ENCODE measurements at regions not wholly inside any gene's neighbourhood (a gene's known extent, or its start where the extent isn't known, plus 50 kb on each side); places are given as distances from the start of the nearest gene placed in this dataset.

DNA sequence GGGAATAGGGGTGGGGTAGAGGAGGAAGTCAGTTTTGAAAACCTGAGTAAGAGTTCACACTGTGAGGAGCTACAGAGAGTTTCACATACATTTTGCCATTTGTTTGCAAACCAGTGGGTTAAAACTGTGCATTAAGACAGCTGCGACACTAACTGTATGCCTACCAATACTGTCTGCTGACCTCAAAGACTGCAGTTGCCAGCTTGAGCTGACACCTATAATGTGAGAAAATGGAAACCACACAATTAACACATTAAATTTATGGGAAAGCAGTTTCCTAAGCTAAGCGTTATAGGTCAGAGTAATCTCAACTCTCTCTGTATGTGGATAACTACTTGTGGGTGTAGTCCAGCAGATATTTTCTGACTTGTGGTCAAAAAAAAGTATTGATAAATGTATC lies 756.6 kb upstream of the GCFC2 start (continued):
- TF ChIP-seq, protein P1, sequence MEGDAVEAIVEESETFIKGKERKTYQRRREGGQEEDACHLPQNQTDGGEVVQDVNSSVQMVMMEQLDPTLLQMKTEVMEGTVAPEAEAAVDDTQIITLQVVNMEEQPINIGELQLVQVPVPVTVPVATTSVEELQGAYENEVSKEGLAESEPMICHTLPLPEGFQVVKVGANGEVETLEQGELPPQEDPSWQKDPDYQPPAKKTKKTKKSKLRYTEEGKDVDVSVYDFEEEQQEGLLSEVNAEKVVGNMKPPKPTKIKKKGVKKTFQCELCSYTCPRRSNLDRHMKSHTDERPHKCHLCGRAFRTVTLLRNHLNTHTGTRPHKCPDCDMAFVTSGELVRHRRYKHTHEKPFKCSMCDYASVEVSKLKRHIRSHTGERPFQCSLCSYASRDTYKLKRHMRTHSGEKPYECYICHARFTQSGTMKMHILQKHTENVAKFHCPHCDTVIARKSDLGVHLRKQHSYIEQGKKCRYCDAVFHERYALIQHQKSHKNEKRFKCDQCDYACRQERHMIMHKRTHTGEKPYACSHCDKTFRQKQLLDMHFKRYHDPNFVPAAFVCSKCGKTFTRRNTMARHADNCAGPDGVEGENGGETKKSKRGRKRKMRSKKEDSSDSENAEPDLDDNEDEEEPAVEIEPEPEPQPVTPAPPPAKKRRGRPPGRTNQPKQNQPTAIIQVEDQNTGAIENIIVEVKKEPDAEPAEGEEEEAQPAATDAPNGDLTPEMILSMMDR (IDR thresholded peaks at IDR 0.05 in 2 of 3, conservative IDR thresholded peaks at IDR 0.05 in 1 of 3; ENCODE audit: borderline replicate concordance in 1 of 3, insufficient read depth in 1 of 3, low read depth in 2 of 3, low read length in 2 of 3) = no peak
- no peak for TF ChIP-seq CBX3 (IDR thresholded peaks at IDR 0.05; ENCODE audit: low read depth)
- no peak for TF ChIP-seq EZH2phosphoT487 (IDR thresholded peaks at IDR 0.05; ENCODE audit: borderline replicate concordance)
- TF ChIP-seq POLR2AphosphoS5 (IDR thresholded peaks at IDR 0.05; ENCODE audit: low read depth, low read length) = no peak

DNA sequence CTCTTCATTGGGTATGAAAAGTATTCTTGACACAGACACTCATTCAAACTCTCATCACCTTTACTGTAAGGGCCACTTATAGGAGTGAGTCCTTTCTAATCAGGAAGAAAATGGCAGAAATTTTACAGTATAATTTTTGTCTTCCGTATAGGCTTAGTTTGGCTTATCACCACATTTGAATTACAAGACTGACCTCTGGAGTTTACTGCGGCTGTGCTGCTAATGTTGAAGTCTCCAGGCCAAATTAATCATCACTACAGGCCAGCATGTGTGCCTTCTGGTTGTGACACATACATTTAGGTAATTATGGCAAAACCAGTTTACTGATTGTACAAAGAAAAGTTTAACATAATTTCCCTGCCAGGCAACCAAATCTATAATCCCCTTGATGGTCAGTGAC lies 753.6 kb upstream of the GCFC2 start:
- no peak for DNase-seq (ENCODE audit: low read depth, low spot score)
- Histone ChIP-seq H3K4me2 (ENCODE audit: low read length) (no peak overlapping the region), H3K4me3 (replicated peaks in 1 of 2; ENCODE audit: low read depth in 1 of 2, low read length in 2 of 2) (no peak overlapping the region), H3K4me1 (ENCODE audit: control insufficient read depth in 1 of 2, insufficient read depth in 2 of 2, low read length in 2 of 2) (no peaks in the 10 kb centered on the region), H3K9ac (ENCODE audit: low read length) (no peak overlapping the region), H3K79me2 (ENCODE audit: insufficient read depth, low read length) (no peaks in the 10 kb centered on the region), H3K36me3 (ENCODE audit: control insufficient read depth in 1 of 2, insufficient read depth in 2 of 2, low read length in 2 of 2) (no peaks in the 10 kb centered on the region; a peak in 1 of 4 replicates), H2AFZ (ENCODE audit: low read depth, low read length, poor library complexity, severe bottlenecking) (no peak overlapping the region), H3K9me2 (ENCODE audit: insufficient read depth) (no peaks in the 10 kb centered on the region), H3K27me3 (ENCODE audit: insufficient read depth, low read length) (no peaks in the 10 kb centered on the region), H4K20me1 (ENCODE audit: insufficient read depth) (no peaks in the 10 kb centered on the region), H3K27ac (ENCODE audit: low read depth, low read length) (no peak overlapping the region), H3K9me3 (ENCODE audit: control insufficient read depth in 1 of 2, insufficient read depth in 1 of 2, low read depth in 1 of 2, low read length in 2 of 2) (peaks cover 10 to 18% of the 10 kb centered on the region in 2 experiments; a peak in 2 of 4 replicates)
- ChIA-PET POLR2A (no interaction called here), CTCF (no interaction called here), RAD21 (ENCODE audit: low non-redundant PET in 1 of 2, low total read pairs in 2 of 2, uncharacterized antibody in 2 of 2, unreplicated experiment in 2 of 2) (no interaction called here)
- intact Hi-C loops (cut with micrococcal nuclease) = no loop called here
- no TSS peak for BruUV-seq (replicated peaks)
- TF ChIP-seq SIN3A (IDR thresholded peaks at IDR 0.05; ENCODE audit: low read depth) (no peak), EZH2phosphoT487 (IDR thresholded peaks at IDR 0.05; ENCODE audit: borderline replicate concordance) (no peak), ZNF274 (IDR thresholded peaks at IDR 0.05; ENCODE audit: low read depth, low read length) (no peak), EGR1 (IDR thresholded peaks at IDR 0.05; ENCODE audit: low read depth) (no peak), TCF7L2 (IDR thresholded peaks at IDR 0.05; ENCODE audit: borderline replicate concordance, extremely low read depth, insufficient read depth, insufficient read length) (no peak), JUND (IDR thresholded peaks at IDR 0.05) (no peak), FOSL1 (IDR thresholded peaks at IDR 0.05; ENCODE audit: low read depth) (no peak), CEBPB (IDR thresholded peaks at IDR 0.05; ENCODE audit: low read depth) (no peak), POLR2A (IDR thresholded peaks at IDR 0.05; ENCODE audit: borderline replicate concordance, extremely low read depth, insufficient read depth, insufficient read length) (no peak), CBX3 (IDR thresholded peaks at IDR 0.05; ENCODE audit: low read depth) (no peak), SRF (IDR thresholded peaks at IDR 0.05; ENCODE audit: low read depth) (no peak)
- TF ChIP-seq, protein P2, sequence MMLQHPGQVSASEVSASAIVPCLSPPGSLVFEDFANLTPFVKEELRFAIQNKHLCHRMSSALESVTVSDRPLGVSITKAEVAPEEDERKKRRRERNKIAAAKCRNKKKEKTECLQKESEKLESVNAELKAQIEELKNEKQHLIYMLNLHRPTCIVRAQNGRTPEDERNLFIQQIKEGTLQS (IDR thresholded peaks at IDR 0.05) = no peak
- ATAC-seq = no peak
